ENCODE measurements at regions not wholly inside any gene's neighbourhood (a gene's known extent, or its start where the extent isn't known, plus 50 kb on each side); places are given as distances from the start of the nearest gene placed in this dataset.

- TF ChIP-seq CTCF (IDR thresholded peaks at IDR 0.05) (no peak), POLR2A (IDR thresholded peaks at IDR 0.05) (no peak)
These were observed 510.4 kb downstream of the TLE4 start for GRCh38 chr9:80082213-80082612.
